IPS-15b (cell line): ENCODE measurements at regions not wholly inside any gene's neighbourhood (a gene's known extent, or its start where the extent isn't known, plus 50 kb on each side); places are given as distances from the start of the nearest gene placed in this dataset.
"Not testable (repeated sequence)": the region's sequence is repeated elsewhere in the genome, so short reads cannot be mapped to it uniquely, and the experiment has no call there.

ENCODE experiments used
- H3K27me3 ChIP-seq: one replicate; pipeline ENCODE4 v1.6.1; 2013; ENCODE audit warnings: low read length; ENCODE audit not compliant: control insufficient read depth, insufficient read depth
- H3K36me3 ChIP-seq: one replicate; pipeline ENCODE4 v1.6.1; 2013; ENCODE audit warnings: low read length; ENCODE audit not compliant: control insufficient read depth, insufficient read depth
- H3K4me1 ChIP-seq: one replicate; pipeline ENCODE4 v1.6.1; 2013; ENCODE audit warnings: mild to moderate bottlenecking, low read length; ENCODE audit not compliant: control insufficient read depth, insufficient read depth
- H3K4me3 ChIP-seq: one replicate; pipeline ENCODE4 v1.5.1; 2013; ENCODE audit warnings: low read depth, low read length
- H3K9ac ChIP-seq: one replicate; pipeline ENCODE4 v1.6.1; 2013; ENCODE audit warnings: low read depth, mild to moderate bottlenecking, low read length
- H3K9me3 ChIP-seq: one replicate; pipeline ENCODE4 v1.6.1; 2013; ENCODE audit warnings: mild to moderate bottlenecking, low read length; ENCODE audit not compliant: control insufficient read depth, insufficient read depth

DNA sequence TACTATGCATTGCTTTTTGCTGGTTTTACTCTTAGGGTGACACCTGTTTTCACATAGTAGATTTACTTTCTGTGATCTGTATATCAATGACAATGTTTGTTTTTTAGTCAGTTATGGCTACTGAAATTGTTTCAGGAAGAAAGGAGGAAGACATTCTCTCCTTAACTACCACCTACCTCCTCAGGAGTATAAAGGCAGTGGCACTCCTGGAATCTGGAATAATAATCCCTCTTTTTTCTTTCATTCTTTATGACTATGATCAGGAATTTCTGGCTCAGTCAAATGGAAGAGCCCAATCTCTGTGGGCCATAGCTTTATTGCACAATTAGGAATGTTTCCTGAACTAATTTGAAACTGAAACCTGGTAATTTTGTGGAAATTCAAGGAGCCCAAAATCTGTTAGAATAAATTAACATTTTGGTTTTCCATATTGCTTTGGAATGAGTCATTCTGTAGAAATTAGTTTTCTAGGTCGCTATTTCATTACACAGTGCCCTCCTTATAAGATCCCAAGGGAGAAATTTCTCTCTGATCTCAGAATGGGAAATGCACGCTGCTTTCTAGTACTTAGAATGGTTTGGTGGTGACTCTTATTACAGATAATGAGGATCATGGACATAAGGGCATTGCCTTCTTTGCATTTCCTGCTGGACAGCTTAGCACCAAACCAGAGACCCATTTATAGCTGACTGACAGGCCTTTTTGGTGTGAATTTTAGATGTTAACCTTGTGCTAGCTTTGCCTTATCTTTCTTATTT, 95.3 kb upstream of the VLDLR start:
- H3K4me3 ChIP-seq, result no peak overlapping the region
- H3K9ac ChIP-seq, result no peak overlapping the region
- no peaks in the 10 kb centered on the region for H3K27me3 ChIP-seq
- no peaks in the 10 kb centered on the region for H3K4me1 ChIP-seq
- H3K9me3 ChIP-seq, result no peaks in the 10 kb centered on the region
- no peaks in the 10 kb centered on the region for H3K36me3 ChIP-seq

DNA sequence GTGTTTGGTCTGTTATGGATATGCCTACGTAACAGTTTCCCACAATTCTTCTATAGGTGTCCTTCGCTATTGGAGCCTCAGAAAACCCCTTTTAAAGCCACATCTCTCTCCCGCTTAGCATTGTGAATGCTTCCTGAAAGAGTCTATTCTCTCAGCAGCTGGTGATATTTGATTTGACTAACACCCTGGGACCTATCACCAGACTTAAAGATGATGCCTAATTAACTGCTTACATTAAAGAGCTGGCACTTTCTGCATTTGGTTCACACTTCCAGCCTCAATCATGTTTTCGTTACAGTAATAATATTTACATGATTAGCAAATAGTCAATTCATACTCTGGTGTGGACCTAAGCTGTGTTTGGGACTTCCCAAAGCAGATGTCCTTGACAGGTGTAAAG, 90.1 kb upstream of the VLDLR start:
- Histone ChIP-seq H3K9ac (no peak overlapping the region), H3K27me3 (no peaks in the 10 kb centered on the region), H3K4me3 (no peak overlapping the region), H3K9me3 (no peaks in the 10 kb centered on the region), H3K4me1 (no peaks in the 10 kb centered on the region), H3K36me3 (no peaks in the 10 kb centered on the region)

DNA sequence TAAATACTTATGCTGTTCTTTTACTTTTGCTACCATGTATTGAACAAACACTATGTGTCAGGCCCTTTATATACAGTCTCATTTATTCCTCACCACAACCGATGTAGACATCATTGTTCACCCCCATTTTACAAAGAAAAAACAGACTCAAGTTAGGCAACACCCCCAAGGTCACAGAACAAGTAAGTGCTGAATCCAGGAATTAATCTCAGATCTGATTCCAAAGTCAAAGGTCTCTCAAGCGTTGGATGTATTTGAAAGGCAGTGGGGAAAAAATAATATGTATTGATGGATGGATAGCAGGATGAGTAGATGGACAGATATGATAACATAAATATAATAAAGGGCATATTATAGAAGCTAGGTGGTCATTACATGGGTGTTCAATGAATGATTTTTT, 85.1 kb upstream of the VLDLR start:
- Histone ChIP-seq H3K9me3 (no peaks in the 10 kb centered on the region), H3K9ac (no peak overlapping the region), H3K36me3 (no peaks in the 10 kb centered on the region), H3K4me3 (no peak overlapping the region), H3K4me1 (no peaks in the 10 kb centered on the region), H3K27me3 (no peaks in the 10 kb centered on the region)

DNA sequence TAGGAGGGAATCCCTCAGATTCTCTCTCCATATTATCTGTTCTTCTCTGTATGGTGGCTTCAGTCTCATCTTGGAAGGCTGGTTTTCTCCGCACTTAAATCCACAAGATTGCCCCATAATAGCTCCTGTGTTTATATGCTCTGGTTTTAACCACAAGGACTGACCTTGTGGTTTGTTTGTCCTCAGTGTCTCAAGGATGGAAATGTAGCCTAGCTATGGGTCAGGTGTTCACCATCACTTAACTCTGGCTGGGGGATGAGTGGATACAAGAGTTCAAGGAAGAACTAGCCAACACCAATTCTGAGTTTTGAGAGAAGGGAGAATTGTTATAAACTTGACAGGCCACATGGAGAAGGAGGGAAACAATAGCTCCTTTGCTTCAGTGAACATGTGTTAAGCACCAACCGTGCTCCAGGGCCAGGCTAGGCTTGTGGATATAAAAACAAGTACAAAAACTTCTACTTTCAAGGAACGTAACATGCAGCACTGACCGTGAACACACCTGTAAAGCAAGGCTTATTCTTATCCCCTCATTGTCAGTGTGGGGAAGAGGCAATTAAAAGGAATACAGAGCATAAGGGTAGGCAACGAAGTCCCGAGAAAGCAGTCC, 75.6 kb upstream of the VLDLR start:
- H3K36me3 ChIP-seq, result no peaks in the 10 kb centered on the region
- no peaks in the 10 kb centered on the region for H3K4me1 ChIP-seq
- no peak overlapping the region for H3K4me3 ChIP-seq
- no peak overlapping the region for H3K9ac ChIP-seq
- peaks cover 3% of the 10 kb centered on the region for H3K9me3 ChIP-seq
- H3K27me3 ChIP-seq, result no peaks in the 10 kb centered on the region

DNA sequence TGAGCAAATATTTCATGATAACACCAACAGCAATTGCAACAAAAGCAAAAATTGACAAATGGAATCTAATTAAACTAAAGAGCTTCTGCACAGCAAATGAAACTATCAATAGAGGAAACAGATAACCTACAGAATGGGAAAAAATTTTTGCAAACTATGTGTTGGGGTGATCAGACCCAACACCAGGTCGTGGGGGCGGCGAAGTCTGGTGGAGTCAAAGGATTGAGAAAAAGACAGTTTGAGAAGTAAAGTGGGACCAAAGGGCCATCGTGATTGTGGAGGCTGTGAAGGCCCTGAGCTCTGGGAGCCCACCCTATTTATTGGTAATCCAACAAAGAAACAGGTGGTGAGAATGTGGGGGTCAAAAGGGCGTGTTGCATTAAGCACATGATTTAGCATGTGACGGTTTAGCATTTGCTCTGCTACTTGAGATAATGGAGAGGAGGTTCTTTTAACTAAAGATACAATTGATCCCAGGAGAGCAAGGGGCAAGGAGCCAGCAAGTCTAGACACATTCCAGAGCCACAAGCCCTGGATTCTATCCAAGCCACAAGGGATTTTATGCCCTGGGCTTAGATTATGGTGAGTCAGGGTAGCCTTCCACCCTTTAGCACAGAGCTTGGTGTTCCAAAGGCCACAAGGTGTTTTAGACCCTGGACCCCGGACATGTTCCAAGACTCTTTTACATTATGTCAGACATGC, 65.5 kb upstream of the VLDLR start:
- H3K9me3 ChIP-seq, H3K27me3 ChIP-seq, H3K4me3 ChIP-seq, H3K36me3 ChIP-seq, H3K4me1 ChIP-seq, H3K9ac ChIP-seq: not testable (repeated sequence)

DNA sequence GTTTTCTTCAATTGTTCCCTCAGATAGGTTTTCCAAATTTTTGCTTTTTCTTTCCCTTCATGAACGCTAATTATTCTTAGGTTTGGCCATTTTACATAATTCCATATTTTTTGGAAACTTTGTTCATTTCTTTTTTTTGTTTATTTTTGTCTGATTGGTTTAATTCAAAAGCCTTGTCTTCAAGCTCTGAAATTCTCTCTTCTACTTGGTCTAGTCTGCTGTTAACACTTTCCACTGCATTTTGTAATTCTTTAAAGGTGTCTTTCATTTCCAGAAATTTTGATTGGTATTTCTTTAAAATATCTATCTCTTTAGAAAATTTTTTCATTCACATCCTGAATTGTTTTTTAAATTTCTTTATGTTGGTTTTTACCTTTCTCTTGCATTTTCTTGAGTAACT, 63.9 kb upstream of the VLDLR start:
- H3K9ac ChIP-seq, result no peak overlapping the region
- no peak overlapping the region for H3K4me3 ChIP-seq

DNA sequence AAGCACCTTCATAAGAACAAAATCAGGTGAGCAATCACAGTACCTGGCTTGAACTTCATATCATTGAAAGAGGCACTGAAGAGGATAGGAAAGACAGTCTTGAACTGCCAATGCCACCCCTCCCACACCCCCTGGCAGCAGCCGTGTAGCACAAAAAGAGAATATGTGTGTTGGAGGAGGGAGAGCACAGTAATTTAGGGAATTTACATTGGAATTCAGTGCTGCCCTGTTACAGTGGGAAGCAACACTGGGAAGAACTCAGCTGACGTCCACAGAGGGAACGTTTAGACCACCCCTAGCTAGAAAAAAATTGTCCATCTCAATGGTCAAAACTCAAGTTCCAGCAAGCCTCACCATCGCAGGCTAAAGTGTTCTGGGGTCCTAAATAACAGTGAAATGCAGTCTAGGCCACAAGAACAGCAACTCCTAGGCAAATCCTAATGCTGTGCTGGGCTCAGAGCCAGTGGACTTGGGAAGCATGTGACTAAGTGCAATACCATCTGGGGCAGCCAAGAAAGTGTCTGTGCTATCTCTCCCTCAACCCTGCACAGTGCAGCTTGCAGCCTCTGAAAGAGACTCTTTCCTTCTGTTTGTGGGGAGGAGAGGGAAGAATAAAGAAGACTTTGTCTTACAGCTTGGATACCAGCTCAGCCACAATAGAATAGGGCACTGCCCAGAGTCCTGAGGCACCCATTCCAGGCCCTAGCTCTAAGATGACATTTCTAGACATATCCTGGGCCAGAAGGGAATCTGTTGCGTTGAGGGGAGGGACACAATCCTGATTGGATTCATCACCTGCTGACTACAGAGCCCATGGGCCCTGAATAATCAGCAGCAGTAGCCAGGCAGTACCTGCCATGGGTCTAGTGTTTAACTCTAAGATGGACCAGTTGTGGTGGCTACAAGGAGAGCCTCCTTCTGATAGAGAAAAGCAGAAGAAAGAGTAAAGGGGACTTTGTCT, 62.1 kb upstream of the VLDLR start:
- H3K9me3 ChIP-seq, result no peaks in the 10 kb centered on the region
- H3K4me1 ChIP-seq, result no peaks in the 10 kb centered on the region

More for the DNA sequence above, 63.9 kb upstream of the VLDLR start:
- H3K9me3 ChIP-seq, result no peaks in the 10 kb centered on the region
- no peaks in the 10 kb centered on the region for H3K27me3 ChIP-seq
- no peaks in the 10 kb centered on the region for H3K4me1 ChIP-seq
- no peaks in the 10 kb centered on the region for H3K36me3 ChIP-seq

DNA sequence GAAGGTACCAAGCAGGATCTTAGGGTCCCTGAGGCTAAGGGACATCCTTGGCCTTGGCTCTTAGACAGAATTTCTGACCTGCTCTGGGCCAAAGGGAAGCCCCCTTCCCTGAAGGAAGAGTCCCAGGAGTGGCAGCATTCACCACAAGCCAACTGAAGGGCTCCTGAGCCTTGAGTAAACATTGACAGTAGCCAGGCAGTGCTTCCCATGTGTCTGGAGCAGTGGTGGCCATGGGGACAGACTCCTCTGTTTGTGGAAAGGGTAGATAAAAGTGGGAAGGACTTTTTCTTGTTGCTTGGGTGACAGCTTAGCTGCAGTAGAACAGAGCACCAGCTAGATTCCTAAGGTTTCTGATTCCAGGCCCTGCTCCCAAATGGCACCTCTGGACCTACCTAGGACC, 61.4 kb upstream of the VLDLR start:
- Histone ChIP-seq H3K9me3 (no peaks in the 10 kb centered on the region), H3K4me1 (no peaks in the 10 kb centered on the region), H3K9ac (no peak overlapping the region)

More for the DNA sequence above, 62.1 kb upstream of the VLDLR start:
- Histone ChIP-seq H3K36me3 (no peaks in the 10 kb centered on the region), H3K27me3 (no peaks in the 10 kb centered on the region), H3K4me3 (no peak overlapping the region), H3K9ac (no peak overlapping the region)

DNA sequence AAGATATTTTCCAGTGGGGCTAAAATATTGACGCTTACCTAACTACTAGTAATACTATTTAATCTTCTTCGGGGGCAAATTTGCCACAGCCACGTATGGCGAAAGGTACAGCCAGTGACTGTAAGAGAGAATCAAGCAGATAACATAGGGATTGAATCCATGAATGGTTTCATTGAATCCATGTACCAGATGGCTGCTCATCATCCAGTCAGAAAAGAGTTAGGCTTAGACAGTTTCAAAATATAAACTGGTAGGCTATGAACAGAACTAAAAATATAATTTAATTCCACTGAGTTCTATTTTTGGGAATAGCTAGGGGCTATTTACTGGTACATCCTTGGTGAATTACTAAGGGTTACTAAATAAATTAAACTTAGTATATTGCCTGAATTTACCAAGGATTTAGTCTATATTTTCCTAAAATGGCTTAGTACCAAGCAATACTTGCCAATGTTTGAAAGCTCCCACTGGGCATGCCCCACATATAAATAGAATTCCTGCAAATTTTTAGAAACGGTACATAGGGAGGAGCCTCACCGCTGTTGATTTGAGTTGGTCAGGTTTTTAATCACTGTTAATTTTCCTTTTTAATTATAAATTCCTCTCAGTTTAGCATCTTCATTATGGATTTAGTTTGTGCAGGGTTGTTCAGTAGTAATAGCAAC, 55.8 kb upstream of the VLDLR start:
- Histone ChIP-seq H3K9ac (no peak overlapping the region), H3K9me3 (no peaks in the 10 kb centered on the region), H3K27me3 (no peaks in the 10 kb centered on the region), H3K4me3 (no peak overlapping the region), H3K36me3 (no peaks in the 10 kb centered on the region), H3K4me1 (no peaks in the 10 kb centered on the region)

More for the DNA sequence above, 61.4 kb upstream of the VLDLR start:
- H3K4me3 ChIP-seq, result no peak overlapping the region
- H3K27me3 ChIP-seq, result no peaks in the 10 kb centered on the region
- no peaks in the 10 kb centered on the region for H3K36me3 ChIP-seq

DNA sequence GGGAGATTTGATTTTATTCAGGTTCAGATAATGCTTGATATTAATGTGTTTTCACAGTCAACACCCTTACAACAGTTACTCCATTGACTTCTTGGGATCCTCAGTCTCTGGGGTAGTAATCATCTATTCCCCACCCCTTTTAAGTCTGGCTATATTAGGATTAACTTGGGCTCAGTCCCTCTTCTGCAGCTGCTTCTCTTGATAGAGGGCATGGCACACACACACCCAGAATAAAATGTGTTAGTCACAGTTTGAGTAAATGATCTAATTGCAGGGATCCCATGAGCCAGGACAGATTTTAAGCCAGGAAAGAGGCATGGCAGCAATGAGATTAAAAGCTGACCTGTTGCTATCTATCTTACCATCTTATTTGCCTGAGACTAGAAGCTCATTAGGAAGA, 53.7 kb upstream of the VLDLR start:
- Histone ChIP-seq H3K27me3 (no peaks in the 10 kb centered on the region), H3K9ac (no peak overlapping the region), H3K4me3 (no peak overlapping the region), H3K4me1 (no peaks in the 10 kb centered on the region), H3K9me3 (no peaks in the 10 kb centered on the region), H3K36me3 (no peaks in the 10 kb centered on the region)

DNA sequence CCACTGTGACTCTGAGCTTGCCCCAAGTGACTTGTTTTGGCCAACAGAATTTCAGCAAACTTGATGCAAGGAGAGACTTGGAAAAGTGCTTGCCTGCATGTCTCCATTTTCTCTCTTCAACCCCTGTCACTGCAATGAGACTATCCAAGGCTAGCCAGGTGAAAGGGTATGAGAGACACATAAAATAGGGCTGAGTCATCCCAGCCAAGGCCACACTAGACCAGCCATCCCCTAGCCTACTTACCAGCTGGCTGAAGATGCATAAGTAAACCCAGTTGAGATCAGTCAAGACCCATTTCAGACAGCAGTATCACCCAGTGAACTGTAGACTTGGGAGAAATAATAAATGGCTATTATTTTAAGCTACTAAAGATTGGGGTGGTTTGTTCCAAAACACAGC, 52.9 kb upstream of the VLDLR start:
- no peak overlapping the region for H3K4me3 ChIP-seq
- H3K4me1 ChIP-seq, result no peaks in the 10 kb centered on the region
- H3K36me3 ChIP-seq, result no peaks in the 10 kb centered on the region
- no peaks in the 10 kb centered on the region for H3K27me3 ChIP-seq
- no peak overlapping the region for H3K9ac ChIP-seq
- no peaks in the 10 kb centered on the region for H3K9me3 ChIP-seq
